HCT116 (cell line): ENCODE measurements at regions not wholly inside any gene's neighbourhood (a gene's known extent, or its start where the extent isn't known, plus 50 kb on each side); places are given as distances from the start of the nearest gene placed in this dataset.

Experiments
- CTCF ChIP-seq, 3 experiments: fragments of 200-600 bp in 1 of 3; sonication (generic) in 1 of 3; IDR thresholded peaks in 2 of 3; conservative IDR thresholded peaks in 1 of 3; 2 replicates each; pipeline ENCODE4 v1.5.1; 2012 to 2017; ENCODE audit warnings: low read depth in 2 of 3, low read length in 2 of 3, antibody characterized with exemption in 1 of 3, borderline replicate concordance in 1 of 3, control low read depth in 1 of 3, mild to moderate bottlenecking in 1 of 3, mixed read lengths in 1 of 3, mixed run types in 1 of 3, moderate library complexity in 1 of 3; ENCODE audit not compliant: insufficient read depth in 1 of 3
- POLR2AphosphoS5 ChIP-seq: IDR thresholded peaks from 2 replicates; pipeline ENCODE4 v1.6.1; 2011; ENCODE audit warnings: mild to moderate bottlenecking, low read depth, low read length, moderate library complexity
- TCF7L2 ChIP-seq: IDR thresholded peaks from 2 replicates; pipeline ENCODE4 v1.7.0; 2011; ENCODE audit warnings: borderline replicate concordance, inconsistent platforms; ENCODE audit not compliant: insufficient read depth, insufficient read length; ENCODE audit errors: extremely low read depth

GRCh38 chr2:217027414-217027813 is 167.6 kb upstream of the TNP1 start:
- TF ChIP-seq CTCF (IDR thresholded peaks at IDR 0.05 in 2 of 3, conservative IDR thresholded peaks at IDR 0.05 in 1 of 3; ENCODE audit: borderline replicate concordance in 1 of 3, insufficient read depth in 1 of 3, low read depth in 2 of 3, low read length in 2 of 3) (no peak), TCF7L2 (no peak), POLR2AphosphoS5 (no peak)
